Esophagus mucosa (tissue), 1 donor: ENCODE measurements at regions not wholly inside any gene's neighbourhood (a gene's known extent, or its start where the extent isn't known, plus 50 kb on each side); places are given as distances from the start of the nearest gene placed in this dataset.
"Not testable (repeated sequence)": the region's sequence is repeated elsewhere in the genome, so short reads cannot be mapped to it uniquely, and the experiment has no call there.

Experiments
- ATAC-seq: fragments of 200-7000 bp; cut with Tn5 transposase; one replicate; pipeline ENCODE4 v1.9.1; 2020
- donor health status: DM: yes; HTN: yes; CAD: no.

DNA sequence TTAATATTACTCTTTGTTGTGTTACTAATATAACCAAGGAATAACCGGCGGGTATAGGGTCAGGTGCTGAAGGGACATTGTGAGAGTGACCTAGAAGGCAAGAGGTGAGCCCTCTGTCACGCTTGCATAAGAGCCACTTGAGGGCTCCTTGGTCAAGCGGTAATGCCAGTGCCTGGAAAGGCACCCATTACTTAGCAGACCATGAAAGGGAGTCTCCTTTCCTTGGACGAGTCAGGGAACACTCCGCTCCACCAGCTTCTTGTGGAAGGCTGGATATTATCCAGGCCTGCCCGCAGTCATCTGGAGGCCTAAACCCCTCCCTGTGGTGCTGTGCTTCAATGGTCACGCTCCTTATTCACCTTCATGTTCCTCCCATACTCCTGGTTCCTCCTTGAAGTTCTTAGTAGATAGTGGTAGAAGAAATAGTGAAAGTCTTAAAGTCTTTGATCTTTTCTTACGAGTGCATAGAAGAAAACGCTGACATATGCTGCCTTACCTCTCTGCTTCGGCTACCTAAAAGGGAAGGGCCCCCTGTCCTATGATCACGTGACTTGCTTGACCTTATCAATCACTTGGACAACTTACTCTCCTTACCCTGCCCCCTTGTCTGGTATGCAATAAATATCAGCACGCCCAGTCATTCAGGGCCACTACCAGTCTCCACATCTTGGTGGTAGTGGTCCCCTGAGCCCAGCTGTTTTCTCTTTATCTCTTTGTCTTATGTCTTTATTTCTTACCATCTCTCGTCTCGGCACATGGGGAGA lies 59.6 kb upstream of the DMRTB1 start:
- ATAC-seq, result not testable (repeated sequence)

DNA sequence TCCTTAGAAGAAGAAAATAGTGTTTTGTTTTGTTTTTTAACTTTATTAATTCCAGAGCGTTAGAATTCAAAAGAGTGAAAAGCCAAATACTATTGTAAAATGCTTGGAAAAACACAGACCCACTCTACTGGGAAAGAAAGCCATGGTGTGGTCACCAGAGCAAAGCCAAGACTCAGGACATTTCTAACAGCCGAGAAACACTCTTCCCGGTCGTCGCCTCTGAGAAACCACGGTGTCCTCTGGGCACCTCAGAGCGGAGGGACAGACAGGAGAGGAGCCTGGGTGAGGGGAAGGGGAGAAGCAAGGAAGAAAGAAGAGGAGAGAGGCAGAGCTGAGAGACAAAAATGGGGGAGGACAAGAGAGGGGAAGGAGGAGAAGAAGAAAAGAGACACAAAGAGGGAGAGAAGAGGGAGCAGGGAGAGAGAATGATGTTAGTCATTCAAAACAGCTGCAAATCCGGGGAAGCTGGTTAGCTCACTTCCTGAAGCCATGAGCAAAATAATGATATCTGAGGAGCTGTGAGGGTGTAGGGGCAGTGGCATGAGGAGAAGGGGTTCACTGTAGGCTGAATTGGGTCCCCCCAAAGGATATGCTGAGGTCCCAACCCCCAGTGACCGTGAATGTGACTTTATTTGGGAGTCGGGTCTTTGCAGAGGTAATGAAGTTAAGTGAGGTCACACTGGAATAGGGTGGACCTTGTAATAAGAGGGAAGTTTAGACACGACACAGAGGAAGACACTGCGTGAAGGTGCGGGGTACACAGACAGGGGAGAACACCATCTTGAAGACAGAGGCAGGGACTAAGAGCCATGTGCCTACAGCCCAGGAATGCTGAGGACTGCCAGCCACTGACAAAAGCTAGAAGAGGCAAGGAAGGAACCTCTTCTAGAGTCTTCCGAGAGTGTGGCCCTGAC lies 58.2 kb upstream of the DMRTB1 start:
- ATAC-seq, result no peak

GRCh38 chr1:53401813-53402745 lies 57.1 kb upstream of the DMRTB1 start:
- no peak for ATAC-seq

GRCh38 chr1:53402891-53403655 lies 56.1 kb upstream of the DMRTB1 start:
- ATAC-seq, result no peak

DNA sequence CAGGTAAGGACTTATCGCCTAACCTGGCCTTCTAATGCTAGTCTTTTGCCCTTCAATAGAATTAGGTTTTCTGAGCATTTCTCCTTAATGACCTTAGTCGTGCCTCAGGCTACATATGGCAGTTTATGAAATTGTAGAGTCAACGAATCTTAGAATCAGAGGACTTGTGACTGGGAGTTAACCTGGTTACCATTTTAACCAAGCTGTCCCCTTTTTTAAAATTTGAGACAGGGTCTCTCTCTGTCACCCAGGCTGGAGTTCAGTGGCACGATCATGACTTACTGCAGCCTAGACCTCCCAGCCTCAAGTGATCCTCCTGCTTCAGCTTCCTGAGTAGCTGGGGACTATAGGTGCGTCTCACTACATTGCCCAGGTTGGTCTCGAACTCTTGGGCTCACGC lies 53.5 kb upstream of the DMRTB1 start:
- no peak for ATAC-seq

DNA sequence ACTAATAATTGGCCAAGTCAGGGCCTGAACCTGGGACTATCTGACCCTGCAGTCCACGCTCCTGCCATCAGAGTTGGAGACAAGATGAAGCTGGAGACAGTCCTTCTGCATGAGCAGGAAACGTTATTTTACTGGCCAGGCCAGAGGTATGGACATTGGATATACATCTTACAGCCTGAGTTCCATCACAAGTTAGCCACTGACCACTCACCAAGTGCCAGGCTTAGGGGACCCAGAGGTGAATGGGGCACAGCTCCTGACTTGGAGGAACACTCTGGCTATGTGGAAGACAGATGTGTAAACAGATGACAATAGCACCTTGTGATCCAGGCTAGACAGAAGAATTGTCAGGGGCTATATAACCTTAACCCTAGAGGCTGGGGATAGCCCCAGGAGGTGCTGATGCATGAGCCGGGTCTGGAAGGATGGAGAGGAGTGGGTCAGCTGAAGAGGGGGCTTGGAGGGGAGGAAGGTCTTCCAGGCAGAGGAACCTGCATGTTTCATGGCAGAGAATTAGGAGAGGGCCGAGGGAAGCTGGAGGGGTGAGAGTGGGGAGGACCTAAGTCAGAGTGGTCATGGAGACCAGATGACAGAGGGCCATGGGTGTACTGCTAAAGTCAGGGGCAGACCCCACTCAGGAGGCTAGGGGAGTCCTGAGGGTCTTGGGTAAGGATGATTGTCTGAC lies 52.5 kb upstream of the DMRTB1 start:
- ATAC-seq, result no peak

GRCh38 chr1:53408013-53408754 lies 51.0 kb upstream of the DMRTB1 start:
- ATAC-seq, result no peak

DNA sequence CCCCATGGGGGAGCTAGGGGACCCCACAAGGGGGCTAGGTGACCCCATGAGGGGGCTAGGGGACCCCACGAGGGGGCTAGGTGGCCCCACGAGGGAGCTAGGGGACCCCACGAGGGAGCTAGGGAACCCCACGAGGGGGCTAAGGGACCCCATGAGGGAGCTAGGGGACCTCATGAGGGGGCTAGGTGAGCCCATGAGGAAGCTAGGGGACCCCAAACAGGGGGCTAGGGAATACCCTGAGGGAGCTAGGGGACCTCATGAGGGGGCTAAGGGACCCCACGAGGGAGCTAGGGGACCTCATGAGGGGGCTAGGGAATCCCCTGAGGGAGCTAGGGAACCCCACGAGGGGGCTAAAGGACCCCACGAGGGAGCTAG lies 50.5 kb upstream of the DMRTB1 start:
- ATAC-seq, result no peak

DNA sequence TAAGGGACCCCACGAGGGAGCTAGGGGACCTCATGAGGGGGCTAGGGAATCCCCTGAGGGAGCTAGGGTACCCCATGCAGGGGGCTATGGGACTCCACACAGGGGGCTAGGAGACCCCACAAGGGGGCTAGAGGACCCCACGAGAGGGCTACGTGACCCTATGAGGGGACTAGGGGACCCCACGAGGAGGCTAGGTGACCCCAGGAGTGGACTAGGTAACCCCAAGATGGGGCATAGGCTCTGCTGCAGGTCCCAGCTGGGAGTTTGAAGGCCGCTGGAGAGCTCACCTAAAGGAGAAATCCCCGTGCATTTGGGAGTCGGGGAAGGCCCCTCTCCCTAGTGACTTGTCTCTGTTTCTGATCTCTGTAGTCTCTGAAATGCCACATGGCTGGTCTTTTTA lies 50.0 kb upstream of the DMRTB1 start:
- ATAC-seq, result no peak
